ENCODE measurements at regions not wholly inside any gene's neighbourhood (a gene's known extent, or its start where the extent isn't known, plus 50 kb on each side); places are given as distances from the start of the nearest gene placed in this dataset.
"Not testable (repeated sequence)": the region's sequence is repeated elsewhere in the genome, so short reads cannot be mapped to it uniquely, and the experiment has no call there.

GRCh38 chr6:11450037-11450436 is 87.5 kb upstream of the TMEM170B start:
- DNase-seq, result no peak

- no peak for DNase-seq
These were observed 88.1 kb upstream of the TMEM170B start for GRCh38 chr6:11449408-11449807.

- no peak for DNase-seq
These were observed 89.5 kb upstream of the TMEM170B start for GRCh38 chr6:11448038-11448437.

GRCh38 chr6:11447265-11447664 is 90.3 kb upstream of the TMEM170B start:
- no peak for DNase-seq

- DNase-seq, result no peak
These were observed 92.4 kb upstream of the TMEM170B start for GRCh38 chr6:11445146-11445545.

GRCh38 chr6:11443125-11443524 is 94.4 kb upstream of the TMEM170B start:
- DNase-seq, result not testable (repeated sequence)

GRCh38 chr6:11442495-11442894 is 95.1 kb upstream of the TMEM170B start:
- DNase-seq, result no peak

- no peak for DNase-seq
These were observed 97.7 kb upstream of the TMEM170B start for GRCh38 chr6:11439876-11440275.

- DNase-seq, result no peak
These were observed 98.5 kb upstream of the TMEM170B start for GRCh38 chr6:11439017-11439420.

GRCh38 chr6:11437824-11438459 is 99.6 kb upstream of the TMEM170B start:
- DNase-seq, result no peak

GRCh38 chr6:11436508-11437096 is 100.9 kb upstream of the TMEM170B start:
- DNase-seq, result no peak

- no peak for DNase-seq
These were observed 102.8 kb upstream of the TMEM170B start for GRCh38 chr6:11434565-11435326.

GRCh38 chr6:11433860-11434259 is 103.7 kb upstream of the TMEM170B start:
- DNase-seq, result no peak

- no peak for DNase-seq
These were observed 104.7 kb upstream of the TMEM170B start for GRCh38 chr6:11432713-11433450.

GRCh38 chr6:11432091-11432490 is 105.5 kb upstream of the TMEM170B start:
- DNase-seq, result no peak

GRCh38 chr6:11431455-11431937 is 106.1 kb upstream of the TMEM170B start:
- DNase-seq, result no peak

- no peak for DNase-seq
These were observed 107.5 kb upstream of the TMEM170B start for GRCh38 chr6:11430036-11430435.

GRCh38 chr6:11429577-11429976 is 108.0 kb upstream of the TMEM170B start:
- no peak for DNase-seq

GRCh38 chr6:11428895-11429294 is 108.7 kb upstream of the TMEM170B start:
- no peak for DNase-seq

GRCh38 chr6:11428371-11428770 is 109.2 kb upstream of the TMEM170B start:
- no peak for DNase-seq

- DNase-seq, result no peak
These were observed 109.8 kb upstream of the TMEM170B start for GRCh38 chr6:11427723-11428245.

GRCh38 chr6:11427091-11427722 is 110.3 kb upstream of the TMEM170B start:
- no peak for DNase-seq

GRCh38 chr6:11426571-11426970 is 111.0 kb upstream of the TMEM170B start:
- DNase-seq, result no peak
